ENCODE measurements at regions not wholly inside any gene's neighbourhood (a gene's known extent, or its start where the extent isn't known, plus 50 kb on each side); places are given as distances from the start of the nearest gene placed in this dataset.
"Not testable (repeated sequence)": the region's sequence is repeated elsewhere in the genome, so short reads cannot be mapped to it uniquely, and the experiment has no call there.

GRCh38 chr2:183543222-183543621, 419.0 kb downstream of the NUP35 start:
- DNase-seq (ENCODE audit: low read depth) (no peak), FAIRE-seq (no peak)
- TF ChIP-seq CTCF (IDR thresholded peaks at IDR 0.05; ENCODE audit: insufficient read depth, low read length, severe bottlenecking) = no peak
- Histone ChIP-seq H3K36me3 (ENCODE audit: control insufficient read depth, insufficient read depth, low read length) (no peaks in the 10 kb centered on the region), H3K4me3 (ENCODE audit: low read depth, low read length) (no peak overlapping the region), H3K27me3 (ENCODE audit: control insufficient read depth, insufficient read depth, low read length) (no peaks in the 10 kb centered on the region)

- no peak for TF ChIP-seq CTCF (IDR thresholded peaks at IDR 0.05; ENCODE audit: insufficient read depth, low read length, severe bottlenecking)
- Histone ChIP-seq H3K36me3 (ENCODE audit: control insufficient read depth, insufficient read depth, low read length) (no peaks in the 10 kb centered on the region), H3K27me3 (ENCODE audit: control insufficient read depth, insufficient read depth, low read length) (no peaks in the 10 kb centered on the region), H3K4me3 (ENCODE audit: low read depth, low read length) (no peak overlapping the region)
- DNase-seq (ENCODE audit: low read depth) (no peak), FAIRE-seq (no peak)
Observed at GRCh38 chr2:183543731-183544130, 419.5 kb downstream of the NUP35 start.

GRCh38 chr2:183546560-183547350, 422.5 kb downstream of the NUP35 start:
- H3K36me3 ChIP-seq (ENCODE audit: control insufficient read depth, insufficient read depth, low read length); DNase-seq (ENCODE audit: low read depth); FAIRE-seq; H3K27me3 ChIP-seq (ENCODE audit: control insufficient read depth, insufficient read depth, low read length); H3K4me3 ChIP-seq (ENCODE audit: low read depth, low read length): not testable (repeated sequence)

DNA sequence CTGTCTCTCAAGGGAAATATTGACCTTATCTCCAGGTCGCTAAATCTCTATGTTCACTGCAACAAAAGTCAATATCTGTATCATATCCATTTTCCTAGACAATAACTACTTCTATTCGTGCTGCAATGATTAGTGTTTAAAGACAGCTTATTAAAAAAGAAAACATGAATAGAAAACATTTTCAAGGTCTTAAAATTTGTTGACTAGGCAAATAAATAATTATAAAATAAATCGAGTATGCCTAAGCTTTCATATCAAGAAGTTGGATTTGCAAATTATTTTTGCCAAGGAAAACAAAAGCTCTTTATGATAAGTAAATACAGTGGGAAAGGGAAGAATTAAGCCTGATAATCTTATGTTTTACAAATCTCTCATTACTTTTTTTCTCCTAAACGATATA, 428.5 kb downstream of the NUP35 start:
- no peak for TF ChIP-seq CTCF (IDR thresholded peaks at IDR 0.05; ENCODE audit: insufficient read depth, low read length, severe bottlenecking)
- FAIRE-seq (no peak), DNase-seq (ENCODE audit: low read depth) (no peak)
- H3K27me3 ChIP-seq (ENCODE audit: control insufficient read depth, insufficient read depth, low read length) = no peaks in the 10 kb centered on the region
- H3K36me3 ChIP-seq (ENCODE audit: control insufficient read depth, insufficient read depth, low read length) = no peaks in the 10 kb centered on the region
- H3K4me3 ChIP-seq (ENCODE audit: low read depth, low read length) = no peak overlapping the region

- no peak for FAIRE-seq
- Histone ChIP-seq H3K36me3 (ENCODE audit: control insufficient read depth, insufficient read depth, low read length) (no peaks in the 10 kb centered on the region), H3K27me3 (ENCODE audit: control insufficient read depth, insufficient read depth, low read length) (no peaks in the 10 kb centered on the region), H3K4me3 (ENCODE audit: low read depth, low read length) (no peak overlapping the region)
- TF ChIP-seq CTCF (IDR thresholded peaks at IDR 0.05; ENCODE audit: insufficient read depth, low read length, severe bottlenecking) = no peak
- no peak for DNase-seq (ENCODE audit: low read depth)
Observed at GRCh38 chr2:183564726-183565125, 440.5 kb downstream of the NUP35 start.

DNA sequence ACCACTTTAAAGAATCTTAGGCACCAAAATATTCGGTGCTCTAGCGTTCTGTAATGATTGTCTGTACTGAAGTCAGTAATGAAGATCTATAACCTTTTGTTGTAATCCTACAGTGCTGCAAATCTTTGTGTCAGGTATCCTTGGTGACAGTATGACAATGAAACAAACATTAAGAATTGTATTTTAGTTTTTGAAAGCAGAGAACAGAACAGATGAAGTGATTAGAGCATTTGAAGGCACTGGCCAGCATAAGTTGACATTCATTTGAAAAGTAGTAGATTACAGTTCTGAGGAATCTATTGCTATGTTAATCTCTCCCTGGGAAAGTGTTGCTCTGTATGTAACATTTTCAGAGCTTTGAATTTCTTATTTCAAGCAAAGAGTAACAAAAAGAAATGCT, 451.2 kb downstream of the NUP35 start:
- FAIRE-seq (no peak), DNase-seq (ENCODE audit: low read depth) (no peak)
- no peaks in the 10 kb centered on the region for H3K36me3 ChIP-seq (ENCODE audit: control insufficient read depth, insufficient read depth, low read length)
- TF ChIP-seq CTCF (IDR thresholded peaks at IDR 0.05; ENCODE audit: insufficient read depth, low read length, severe bottlenecking) = no peak
- no peak overlapping the region for H3K4me3 ChIP-seq (ENCODE audit: low read depth, low read length)
- H3K27me3 ChIP-seq (ENCODE audit: control insufficient read depth, insufficient read depth, low read length) = no peaks in the 10 kb centered on the region

Data from bronchial epithelial cell (primary cell).